Hypothalamus (tissue), 51 donors: ENCODE measurements at regions not wholly inside any gene's neighbourhood (a gene's known extent, or its start where the extent isn't known, plus 50 kb on each side); places are given as distances from the start of the nearest gene placed in this dataset.
A peak's percentile ranks its signal among the peaks of the same experiment; 100 is the strongest.
"Not testable (repeated sequence)": the region's sequence is repeated elsewhere in the genome, so short reads cannot be mapped to it uniquely, and the experiment has no call there.

Experiments
- DNase-seq, 51 donors: peaks; one replicate each; lab custom pipeline; 2025; lab: John Stamatoyannopoulos, UW

DNA sequence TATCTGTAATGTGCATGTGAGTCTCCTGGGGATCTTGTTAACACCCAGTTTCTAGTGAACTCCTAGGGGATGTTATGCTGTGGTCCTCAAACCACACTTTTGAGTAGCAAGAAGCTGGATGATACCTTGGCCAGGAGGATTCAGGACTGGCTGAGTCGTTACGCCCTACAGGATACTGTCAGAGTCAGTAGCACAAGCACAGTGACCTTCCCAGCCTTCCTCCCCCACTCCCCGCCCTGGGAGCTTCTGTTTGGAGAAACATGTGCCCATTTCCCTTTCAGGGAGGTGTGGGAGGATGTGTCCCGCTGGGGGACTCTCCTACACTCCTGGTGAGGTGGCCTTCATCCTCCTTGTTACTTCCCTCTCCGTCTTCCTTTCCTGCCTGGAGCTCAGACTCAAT lies 76.4 kb upstream of the TRPM1 start:
- DNase-seq = no peak

- no peak for DNase-seq
These were observed 77.2 kb upstream of the TRPM1 start for GRCh38 chr15:31178705-31179104.

GRCh38 chr15:31179693-31180092 lies 78.2 kb upstream of the TRPM1 start:
- DNase-seq = no peak

DNA sequence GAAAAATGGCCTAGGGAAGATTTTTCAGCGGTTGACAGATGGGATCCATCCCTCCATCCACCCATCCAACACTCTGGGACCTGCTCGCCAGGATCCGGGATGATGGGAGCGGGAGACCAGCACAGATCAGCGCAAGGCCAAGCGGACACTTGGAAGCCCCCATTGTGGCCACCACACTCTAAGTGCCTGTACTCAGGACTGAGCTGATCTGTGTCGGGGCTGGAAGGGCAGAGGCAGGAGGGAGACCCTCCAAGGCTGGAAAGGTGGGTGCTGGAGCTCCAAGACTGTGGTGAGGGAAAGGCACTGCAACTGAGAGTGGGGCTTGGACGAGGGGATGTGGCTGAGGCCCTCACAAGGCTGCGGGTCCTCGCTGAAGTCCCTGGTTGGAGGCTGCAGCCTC lies 91.8 kb upstream of the TRPM1 start:
- DNase-seq = no peak

DNA sequence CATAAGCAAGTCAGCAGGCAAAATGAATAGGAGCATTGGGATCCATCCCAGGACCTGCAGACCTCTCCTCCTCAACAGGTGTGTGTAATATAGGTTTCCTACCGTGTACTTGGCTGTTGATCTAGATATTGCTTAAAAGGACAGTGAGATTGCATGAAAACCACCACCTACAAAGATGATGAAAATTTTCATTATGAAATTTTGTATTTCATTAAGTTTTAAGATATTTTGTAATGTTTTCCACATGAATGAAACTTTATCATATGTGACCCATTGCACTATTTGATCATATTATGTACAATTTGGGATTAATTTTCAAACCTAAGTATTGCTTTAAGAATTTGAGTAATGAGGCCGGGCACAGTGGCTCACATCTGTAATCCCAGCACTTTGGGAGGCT lies 94.3 kb upstream of the TRPM1 start:
- DNase-seq = no peak

DNA sequence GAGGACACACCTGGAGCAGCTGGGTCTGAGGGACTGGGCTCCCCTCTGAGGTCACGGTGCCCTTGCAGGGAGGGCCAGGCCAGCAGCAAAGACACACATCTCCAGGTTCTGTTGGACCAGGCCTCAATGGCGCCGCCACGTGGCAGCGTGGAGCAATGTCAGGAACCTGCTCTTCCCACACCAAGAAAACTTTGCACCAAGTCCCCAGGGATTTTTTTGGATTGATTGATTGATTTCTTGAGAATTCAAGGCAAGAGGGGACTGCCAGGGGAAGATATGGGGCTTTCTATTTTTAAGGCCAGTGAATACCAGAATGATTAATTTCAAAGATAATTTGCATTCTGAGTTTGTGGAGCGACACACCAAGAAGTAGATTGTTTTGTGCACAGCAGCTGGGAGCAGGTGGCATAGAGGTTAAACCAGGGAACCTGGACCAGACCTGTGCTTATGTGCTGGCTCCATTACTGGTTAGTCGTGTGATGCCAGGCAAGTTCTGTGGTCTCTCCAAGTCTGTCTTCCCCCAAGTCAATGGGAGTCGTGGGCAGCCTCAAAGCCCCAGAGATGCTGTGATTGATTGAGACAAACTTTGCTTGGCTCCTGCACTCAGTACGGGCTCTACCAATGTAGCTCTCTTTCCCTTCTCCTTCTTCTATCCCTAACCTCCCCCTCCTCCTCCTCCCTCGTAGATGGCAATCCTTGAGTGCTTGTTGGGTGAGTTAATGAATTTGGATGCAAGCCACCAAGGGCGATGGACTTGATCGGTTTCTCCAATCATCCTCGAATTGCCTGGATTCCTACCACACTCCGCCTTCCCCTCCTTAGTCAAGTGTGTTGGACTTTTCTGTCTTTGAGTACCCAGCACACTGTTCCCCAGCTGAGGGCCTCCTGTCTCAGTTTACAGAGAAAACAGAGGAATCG lies 96.2 kb upstream of the TRPM1 start:
- DNase-seq = peak in 2 of 51 donors; percentile 17 to 30

- peak in 22 of 51 donors; percentile 8 to 73 (median 40) for DNase-seq
These were observed 99.2 kb upstream of the TRPM1 start for GRCh38 chr15:31200735-31201151.

DNA sequence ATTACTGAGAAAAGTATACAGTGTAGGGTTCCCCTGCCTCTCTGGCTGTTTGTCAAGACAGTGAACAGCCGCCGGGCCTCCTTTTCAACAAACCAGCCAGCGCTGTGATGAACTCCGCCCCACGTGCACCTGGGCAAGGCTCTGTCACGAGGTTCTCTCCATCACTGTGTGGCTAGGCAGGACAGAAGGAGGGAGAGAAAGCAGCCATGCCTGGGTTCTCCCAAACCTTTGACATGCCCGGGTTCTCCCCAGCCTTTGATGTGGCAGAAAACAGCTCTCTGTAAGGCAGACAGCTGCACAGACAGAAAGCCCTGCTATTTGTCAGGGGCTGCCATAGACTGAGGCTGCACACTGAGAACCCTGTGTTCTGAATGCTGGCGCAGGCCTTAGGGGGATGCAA lies 101.4 kb upstream of the TRPM1 start:
- no peak for DNase-seq

- DNase-seq = no peak
These were observed 102.5 kb upstream of the TRPM1 start for GRCh38 chr15:31203999-31204398.

DNA sequence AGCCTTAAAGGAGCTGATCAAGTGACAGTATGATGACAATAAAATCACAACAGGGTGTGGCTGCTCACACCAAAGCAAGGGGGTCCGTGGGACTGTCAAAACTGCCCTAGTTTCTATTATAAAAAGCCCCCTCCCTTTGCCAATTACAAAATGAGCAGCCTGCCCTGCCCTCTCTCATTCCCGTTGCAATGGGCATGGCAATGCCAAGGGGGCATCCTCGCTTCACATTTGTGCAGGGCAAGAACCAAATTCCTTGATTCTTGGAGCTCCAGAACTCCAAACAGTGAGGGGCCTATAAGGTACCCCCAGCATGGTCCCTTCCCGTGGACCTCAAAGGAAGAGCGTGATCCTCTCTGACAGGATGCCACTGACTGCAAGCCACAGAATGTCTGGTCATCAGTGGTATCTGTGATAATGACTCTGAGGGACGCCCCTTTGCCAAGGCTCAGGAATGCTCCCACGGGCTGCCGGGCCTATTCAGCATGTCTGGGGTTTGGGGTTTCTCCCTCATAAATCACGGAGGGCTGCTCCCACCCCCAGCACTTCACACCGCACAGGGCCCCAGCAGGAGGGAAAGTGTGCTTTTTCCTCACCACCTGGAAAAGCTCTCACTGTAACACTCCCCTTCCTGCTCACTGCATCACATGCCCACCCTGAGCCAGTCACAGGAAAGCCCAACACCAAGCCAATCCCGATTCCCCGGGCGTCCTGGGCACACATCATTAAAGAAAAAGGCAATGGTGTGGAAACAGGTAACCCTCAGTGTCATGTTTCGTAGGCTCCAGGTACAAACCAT lies 105.1 kb upstream of the TRPM1 start:
- no peak for DNase-seq

GRCh38 chr15:31207246-31207645 lies 105.7 kb upstream of the TRPM1 start:
- no peak for DNase-seq

GRCh38 chr15:31207861-31208260 lies 106.3 kb upstream of the TRPM1 start:
- DNase-seq = not testable (repeated sequence)

- DNase-seq = no peak
These were observed 107.3 kb upstream of the TRPM1 start for GRCh38 chr15:31208817-31209216.

- DNase-seq = no peak
These were observed 109.8 kb upstream of the TRPM1 start for GRCh38 chr15:31211353-31211752.

DNA sequence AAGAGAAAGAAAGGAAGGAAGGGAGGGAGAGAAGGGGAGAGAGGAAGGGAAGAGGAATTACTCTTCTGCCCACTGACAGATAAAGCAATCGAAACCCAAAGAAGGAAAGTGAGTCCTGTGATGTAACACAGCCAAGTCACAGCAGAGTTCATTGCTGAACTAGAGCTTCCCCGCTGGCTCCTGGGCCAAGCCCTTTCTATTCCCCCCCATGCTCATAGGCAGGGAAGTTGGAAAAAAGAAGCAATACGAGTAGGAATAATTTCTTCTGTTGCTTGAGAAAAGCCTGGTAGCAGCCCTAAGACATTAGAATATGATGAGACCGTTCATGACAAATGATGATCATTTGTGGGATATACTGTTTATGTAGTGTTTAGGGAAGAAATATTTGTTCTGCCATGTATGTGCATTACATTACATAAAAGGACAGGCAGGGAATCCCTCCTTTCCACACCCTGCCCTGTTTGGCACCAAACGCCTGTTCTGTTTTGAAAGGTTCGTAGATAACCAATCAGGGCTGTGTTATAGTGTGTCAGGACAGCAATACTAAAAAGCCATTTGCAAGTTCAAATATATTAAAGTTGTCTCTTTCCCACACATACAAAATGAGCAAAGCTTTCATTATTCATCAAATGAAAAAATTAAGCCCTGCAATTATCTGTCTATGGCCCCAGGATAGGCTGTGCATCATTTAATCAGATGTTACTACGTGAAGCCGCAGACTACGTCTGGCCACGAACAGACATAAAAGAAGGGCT lies 111.0 kb upstream of the TRPM1 start:
- no peak for DNase-seq

- no peak for DNase-seq
These were observed 112.3 kb upstream of the KLF13 start for GRCh38 chr15:31214158-31214863.

DNA sequence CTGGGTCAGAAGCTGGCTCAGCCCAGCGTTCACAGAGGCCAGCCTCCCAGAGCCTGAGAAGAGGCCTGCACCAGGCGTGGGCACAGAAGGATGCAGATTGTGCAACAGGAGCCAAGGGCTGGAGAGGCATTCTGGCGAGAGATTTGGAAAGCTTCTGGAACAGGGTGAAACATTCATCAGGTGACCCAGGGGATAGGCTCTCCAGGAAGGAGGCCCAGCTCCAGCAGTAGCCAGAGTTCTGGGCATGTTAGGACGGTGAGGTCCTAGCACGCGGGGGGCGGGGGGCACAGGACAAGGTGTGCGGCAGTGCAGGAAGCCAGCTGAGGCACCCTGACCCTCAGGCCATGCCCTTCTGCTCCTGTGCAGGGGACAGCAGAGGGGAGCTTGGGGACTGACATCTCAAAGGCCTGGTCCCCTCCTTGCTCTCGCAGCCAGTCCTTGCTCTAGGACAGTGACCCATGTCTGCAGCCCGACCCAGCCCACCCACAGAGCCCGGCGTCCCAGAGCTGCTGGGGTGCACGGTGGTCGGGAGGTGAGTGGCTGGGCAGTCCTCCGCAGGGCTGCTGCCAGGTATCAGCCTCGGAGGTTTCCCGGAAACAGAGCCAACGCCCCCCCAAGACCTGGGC lies 111.7 kb upstream of the KLF13 start:
- DNase-seq = peak in 4 of 51 donors; percentile 26 to 57 (median 33)

DNA sequence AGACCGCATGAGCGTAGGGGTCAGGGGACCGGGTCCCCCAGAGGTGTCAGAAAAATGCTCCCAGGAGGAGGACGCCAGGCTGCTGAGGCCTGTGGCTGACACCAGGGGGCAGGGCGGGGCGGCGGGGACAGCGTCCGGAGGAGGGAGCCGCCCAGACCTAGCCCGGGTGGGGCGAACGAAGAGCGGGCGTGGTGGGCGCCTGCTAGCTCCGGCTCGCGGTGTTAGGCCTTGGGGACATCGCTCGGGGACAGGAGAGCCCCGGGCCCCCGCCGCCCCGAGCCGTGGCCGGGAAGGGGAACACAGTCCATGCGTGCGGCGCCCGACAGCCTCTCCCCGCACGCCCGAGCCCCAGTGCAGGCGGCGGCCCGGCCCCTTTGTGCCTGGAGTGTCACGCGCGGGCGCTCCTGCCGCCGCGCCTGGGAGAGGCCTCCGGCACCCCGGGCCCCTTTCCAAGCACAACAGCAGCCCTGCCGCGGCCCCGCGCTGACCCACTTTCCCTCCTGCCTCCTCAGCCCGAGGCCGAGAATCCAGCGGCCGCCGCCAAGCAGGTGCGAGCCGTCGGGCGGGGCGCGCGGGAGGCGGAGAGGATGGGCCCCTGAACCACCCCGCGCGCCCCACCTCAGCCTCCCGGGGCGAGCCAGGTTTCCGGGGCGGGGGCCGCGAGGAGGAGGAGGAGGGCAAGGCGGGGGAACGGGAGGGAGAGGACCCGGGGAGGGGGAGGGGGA lies 111.0 kb upstream of the KLF13 start:
- DNase-seq = peak in 45 of 51 donors; percentile 12 to 87 (median 62)
